Vagina (tissue), 2 donors: ENCODE measurements at regions not wholly inside any gene's neighbourhood (a gene's known extent, or its start where the extent isn't known, plus 50 kb on each side); places are given as distances from the start of the nearest gene placed in this dataset.

Source experiments
- DNase-seq, 2 donors: peaks; one replicate each; pipeline ENCODE4 v3.0.0-alpha.2; 2017; ENCODE audit errors: extremely low spot score in 2 of 2
- H3K27ac ChIP-seq: fragments of 200-600 bp; sonication (generic); one replicate; pipeline ENCODE4 v1.5.1; 2019
- H3K27me3 ChIP-seq: fragments of 200-600 bp; sonication (generic); one replicate; pipeline ENCODE4 v1.5.1; 2019
- H3K36me3 ChIP-seq, 2 donors: fragments of 200-600 bp; sonication (generic); one replicate each; pipeline ENCODE4 v1.5.1; 2017 to 2019
- H3K4me1 ChIP-seq: fragments of 200-600 bp; sonication (generic); one replicate; pipeline ENCODE4 v1.5.1; 2019
- H3K4me3 ChIP-seq, 2 donors: fragments of 200-600 bp; sonication (generic); 1 replicate in 1 of 2; 2 replicates in 1 of 2; pipeline ENCODE4 v1.5.1; 2016 to 2019
- H3K9me3 ChIP-seq: fragments of 200-600 bp; sonication (generic); one replicate; pipeline ENCODE4 v1.5.1; 2019
- POLR2A ChIP-seq, 2 donors: fragments of 450-650 bp; IDR thresholded peaks; one replicate each; pipeline ENCODE4 v1.6.1; 2017; ENCODE audit warnings: antibody characterized with exemption in 2 of 2, mild to moderate bottlenecking in 2 of 2, moderate library complexity in 2 of 2
- POLR2AphosphoS5 ChIP-seq, 2 donors: sonication (generic); formaldehyde crosslinking; IDR thresholded peaks; one replicate each; pipeline ENCODE4 v1.9.0; 2017; ENCODE audit warnings: antibody characterized with exemption in 2 of 2, mild to moderate bottlenecking in 2 of 2, low read depth in 1 of 2; ENCODE audit not compliant: insufficient read depth in 1 of 2
- intact Hi-C: fragments of 100-400 bp; cut with DNase I; formaldehyde crosslinking; loops from one replicate; pipeline ENCODE4 v1.15.1; 2023
- TF ChIP-seq, protein P1 (sequence below), 3 experiments: fragments of 450-650 bp in 2 of 3; fragments of 200-600 bp in 1 of 3; sonication (generic) in 1 of 3; IDR thresholded peaks; one replicate each; pipeline ENCODE4 v1.5.1; 2017 to 2019; ENCODE audit warnings: antibody characterized with exemption in 3 of 3, mild to moderate bottlenecking in 2 of 3, moderate library complexity in 2 of 3

DNA sequence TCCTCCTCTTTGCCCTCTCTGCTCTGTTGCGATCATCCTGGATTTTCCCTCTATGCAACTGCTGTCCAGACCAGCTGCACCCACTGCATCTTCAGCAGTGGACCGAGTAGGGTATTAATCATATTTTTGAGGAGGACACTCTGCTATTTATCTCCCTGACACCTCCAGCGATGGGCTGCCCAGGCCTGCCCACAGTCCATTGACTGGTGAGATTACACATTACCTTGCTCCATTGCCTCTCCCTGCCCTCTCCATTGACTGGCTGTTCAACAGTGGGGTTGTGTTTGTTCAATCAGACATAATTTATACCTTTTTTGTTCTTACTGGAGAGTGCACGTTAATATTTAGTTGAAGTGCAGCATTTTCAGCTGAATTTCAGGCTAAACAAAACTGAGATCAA is 559.3 kb upstream of the ARRDC4 start:
- no peak for DNase-seq
- H3K27ac ChIP-seq, result no peak overlapping the region
- no peak overlapping the region for H3K4me3 ChIP-seq
- H3K36me3 ChIP-seq, result no peaks in the 10 kb centered on the region
- no peaks in the 10 kb centered on the region for H3K27me3 ChIP-seq
- no peaks in the 10 kb centered on the region for H3K9me3 ChIP-seq
- TF ChIP-seq, protein P1, sequence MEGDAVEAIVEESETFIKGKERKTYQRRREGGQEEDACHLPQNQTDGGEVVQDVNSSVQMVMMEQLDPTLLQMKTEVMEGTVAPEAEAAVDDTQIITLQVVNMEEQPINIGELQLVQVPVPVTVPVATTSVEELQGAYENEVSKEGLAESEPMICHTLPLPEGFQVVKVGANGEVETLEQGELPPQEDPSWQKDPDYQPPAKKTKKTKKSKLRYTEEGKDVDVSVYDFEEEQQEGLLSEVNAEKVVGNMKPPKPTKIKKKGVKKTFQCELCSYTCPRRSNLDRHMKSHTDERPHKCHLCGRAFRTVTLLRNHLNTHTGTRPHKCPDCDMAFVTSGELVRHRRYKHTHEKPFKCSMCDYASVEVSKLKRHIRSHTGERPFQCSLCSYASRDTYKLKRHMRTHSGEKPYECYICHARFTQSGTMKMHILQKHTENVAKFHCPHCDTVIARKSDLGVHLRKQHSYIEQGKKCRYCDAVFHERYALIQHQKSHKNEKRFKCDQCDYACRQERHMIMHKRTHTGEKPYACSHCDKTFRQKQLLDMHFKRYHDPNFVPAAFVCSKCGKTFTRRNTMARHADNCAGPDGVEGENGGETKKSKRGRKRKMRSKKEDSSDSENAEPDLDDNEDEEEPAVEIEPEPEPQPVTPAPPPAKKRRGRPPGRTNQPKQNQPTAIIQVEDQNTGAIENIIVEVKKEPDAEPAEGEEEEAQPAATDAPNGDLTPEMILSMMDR (IDR thresholded peaks at IDR 0.05), result no peak
- TF ChIP-seq POLR2AphosphoS5 (IDR thresholded peaks at IDR 0.05; ENCODE audit: insufficient read depth in 1 of 2, low read depth in 1 of 2) (no peak), POLR2A (IDR thresholded peaks at IDR 0.05) (no peak)
- intact Hi-C loops, result no loop called here
- H3K4me1 ChIP-seq, result no peaks in the 10 kb centered on the region

DNA sequence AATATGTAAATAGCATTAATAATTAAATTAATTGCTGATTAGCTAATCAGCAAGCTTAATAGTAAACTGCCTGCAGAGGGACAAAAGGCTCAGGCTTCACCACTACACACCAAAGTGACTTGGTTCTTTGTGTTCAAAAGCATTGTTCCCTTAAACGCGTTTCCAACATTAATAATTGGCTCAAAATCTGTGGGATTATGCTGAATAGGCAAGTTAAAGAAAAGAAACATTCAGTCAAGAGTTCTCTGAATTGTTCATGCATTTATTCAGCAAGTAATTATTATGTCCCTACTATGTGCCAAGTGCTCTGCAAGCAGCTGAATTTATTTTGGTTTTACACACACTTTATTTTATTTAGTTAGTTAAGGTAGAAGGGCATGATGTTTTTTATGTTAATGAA is 558.5 kb upstream of the ARRDC4 start:
- no peaks in the 10 kb centered on the region for H3K4me1 ChIP-seq
- TF ChIP-seq, protein P1 (IDR thresholded peaks at IDR 0.05), result no peak
- TF ChIP-seq POLR2AphosphoS5 (IDR thresholded peaks at IDR 0.05; ENCODE audit: insufficient read depth in 1 of 2, low read depth in 1 of 2), result no peak
- TF ChIP-seq POLR2A (IDR thresholded peaks at IDR 0.05), result no peak
- H3K9me3 ChIP-seq, result no peaks in the 10 kb centered on the region
- H3K4me3 ChIP-seq, result no peak overlapping the region
- intact Hi-C loops, result no loop called here
- H3K27me3 ChIP-seq, result no peaks in the 10 kb centered on the region
- no peaks in the 10 kb centered on the region for H3K36me3 ChIP-seq
- no peak for DNase-seq
- no peak overlapping the region for H3K27ac ChIP-seq

DNA sequence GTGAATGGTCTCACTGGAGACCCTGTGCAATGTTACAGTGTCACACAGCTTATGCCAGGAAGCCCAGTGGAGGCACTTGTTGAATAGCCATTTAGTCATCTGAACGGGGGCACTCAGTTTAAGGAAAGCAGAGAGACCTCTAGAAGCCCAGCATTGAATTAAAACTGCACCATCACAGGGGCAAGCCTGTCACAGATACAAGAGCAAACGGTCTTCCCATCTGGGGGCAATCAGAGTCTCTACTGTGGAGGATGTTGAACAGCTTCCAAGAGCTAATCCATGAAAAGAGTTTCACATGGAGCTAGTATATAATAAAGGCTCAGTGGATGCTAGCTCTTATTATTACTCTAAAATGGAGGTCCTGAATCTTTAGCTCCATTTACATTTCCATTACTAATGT is 553.7 kb upstream of the ARRDC4 start:
- H3K36me3 ChIP-seq, result no peaks in the 10 kb centered on the region

DNA sequence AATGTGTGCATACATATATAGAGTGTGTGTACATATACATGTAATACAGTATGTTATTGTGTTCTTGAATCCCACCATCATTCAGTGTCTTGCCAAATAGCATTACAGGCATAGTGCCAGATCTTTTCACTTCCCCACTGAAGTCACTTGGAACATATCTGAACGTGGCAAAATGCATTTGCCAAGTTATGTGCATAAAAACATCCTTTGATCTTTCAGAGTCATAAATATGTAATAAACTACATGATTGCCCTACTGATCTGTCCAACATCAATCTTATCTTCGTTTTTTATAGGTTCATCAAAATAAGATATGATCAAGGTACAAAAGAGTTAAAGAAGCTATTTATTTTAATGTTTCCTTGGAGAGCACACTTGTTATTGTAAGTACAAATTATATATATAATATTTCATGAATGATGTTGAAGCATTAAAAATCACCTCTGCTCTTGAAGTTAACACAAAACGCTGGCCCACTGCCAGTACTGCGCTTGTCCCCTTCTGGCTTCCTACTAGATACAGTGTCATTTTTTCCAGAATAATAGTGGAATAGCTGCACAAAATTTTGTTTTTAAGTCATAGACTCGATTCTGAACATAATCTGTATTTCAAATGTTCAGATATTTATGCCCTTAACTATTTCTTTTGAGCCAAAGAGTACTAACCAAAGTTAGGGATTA is 549.5 kb upstream of the ARRDC4 start:
- Histone ChIP-seq H3K4me3 (no peak overlapping the region), H3K36me3 (no peaks in the 10 kb centered on the region), H3K27ac (no peak overlapping the region), H3K9me3 (no peaks in the 10 kb centered on the region), H3K4me1 (no peaks in the 10 kb centered on the region), H3K27me3 (no peaks in the 10 kb centered on the region)
- TF ChIP-seq POLR2A (IDR thresholded peaks at IDR 0.05), result no peak
- DNase-seq, result no peak
- intact Hi-C loops, result no loop called here

More for the DNA sequence above, 553.7 kb upstream of the ARRDC4 start:
- DNase-seq, result no peak
- Histone ChIP-seq H3K27me3 (no peaks in the 10 kb centered on the region), H3K9me3 (no peaks in the 10 kb centered on the region), H3K4me3 (no peak overlapping the region), H3K4me1 (no peaks in the 10 kb centered on the region), H3K27ac (no peak overlapping the region)
- TF ChIP-seq, protein P1 (IDR thresholded peaks at IDR 0.05), result no peak
- TF ChIP-seq POLR2A (IDR thresholded peaks at IDR 0.05) (no peak), POLR2AphosphoS5 (IDR thresholded peaks at IDR 0.05; ENCODE audit: insufficient read depth in 1 of 2, low read depth in 1 of 2) (no peak)
- intact Hi-C loops, result no loop called here

DNA sequence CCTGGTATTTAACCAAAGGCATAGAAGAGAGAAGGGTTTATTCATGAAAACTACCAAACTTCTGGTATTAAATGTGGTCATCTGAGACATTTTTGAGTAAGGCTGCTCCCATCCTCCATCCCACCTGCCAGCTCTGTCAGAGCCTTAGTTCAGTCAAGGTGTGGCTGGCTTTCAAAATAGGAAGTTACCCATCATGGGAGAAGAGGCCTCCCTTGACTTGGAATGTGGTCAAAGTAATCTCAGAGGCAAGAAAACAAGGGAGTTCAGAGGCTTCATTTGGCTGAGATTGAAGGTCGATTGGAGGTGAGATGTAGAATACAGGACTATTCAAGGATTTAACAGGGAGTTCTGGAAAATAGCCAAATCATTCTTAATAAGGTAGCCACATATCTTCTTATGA is 540.4 kb upstream of the ARRDC4 start:
- intact Hi-C loops, result no loop called here
- TF ChIP-seq, protein P1 (IDR thresholded peaks at IDR 0.05), result no peak
- TF ChIP-seq POLR2AphosphoS5 (IDR thresholded peaks at IDR 0.05; ENCODE audit: insufficient read depth in 1 of 2, low read depth in 1 of 2), result no peak
- H3K4me1 ChIP-seq, result no peaks in the 10 kb centered on the region
- H3K36me3 ChIP-seq, result no peaks in the 10 kb centered on the region
- H3K9me3 ChIP-seq, result no peaks in the 10 kb centered on the region
- DNase-seq, result no peak
- no peak overlapping the region for H3K4me3 ChIP-seq
- H3K27ac ChIP-seq, result no peak overlapping the region
- H3K27me3 ChIP-seq, result no peaks in the 10 kb centered on the region
